CD4-positive, alpha-beta T cell treated with Interleukin-4 for 4 hours (primary cell): ENCODE measurements at regions not wholly inside any gene's neighbourhood (a gene's known extent, or its start where the extent isn't known, plus 50 kb on each side); places are given as distances from the start of the nearest gene placed in this dataset.

Experiments
- DNase-seq: peaks from one replicate; pipeline ENCODE4 v3.0.0-alpha.2; 2020

DNA sequence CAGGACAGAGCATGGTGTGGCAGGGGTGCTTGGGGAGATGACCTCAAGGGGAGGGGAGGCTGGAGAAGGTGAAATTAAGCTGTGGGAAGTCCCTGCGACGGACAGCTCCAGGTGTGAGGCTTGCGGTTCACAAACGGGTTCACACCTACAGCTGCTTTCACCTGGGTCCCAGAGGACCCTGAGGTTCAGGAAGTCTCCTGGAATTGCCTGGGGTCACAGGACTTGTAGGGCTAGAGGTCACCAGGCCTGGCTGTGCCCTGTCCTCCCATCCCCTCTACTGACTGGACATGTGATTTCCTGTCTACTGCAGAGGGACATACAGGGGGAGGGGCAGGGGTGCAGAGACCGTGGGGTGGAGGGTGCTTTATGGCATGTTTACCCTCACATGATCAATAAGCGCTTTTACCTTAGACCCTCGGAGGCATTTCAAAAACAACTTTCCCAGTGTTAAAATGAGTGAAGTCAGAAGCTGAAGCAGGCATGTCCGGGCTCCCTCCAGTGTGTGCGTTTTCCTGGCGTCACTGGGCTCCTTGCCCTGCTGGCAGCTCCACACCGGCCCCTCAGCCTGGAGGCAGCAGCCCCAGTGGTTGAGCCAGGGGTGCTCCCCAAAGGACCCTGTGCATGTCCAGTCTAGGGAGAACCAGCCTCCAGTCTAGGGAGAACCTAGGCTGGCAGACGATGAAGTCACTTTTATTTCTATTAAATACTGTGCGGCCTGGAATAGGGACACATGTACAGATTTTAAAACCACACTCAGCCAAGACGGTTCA is 66.6 kb upstream of the IGFBP3 start:
- DNase-seq = no peak

DNA sequence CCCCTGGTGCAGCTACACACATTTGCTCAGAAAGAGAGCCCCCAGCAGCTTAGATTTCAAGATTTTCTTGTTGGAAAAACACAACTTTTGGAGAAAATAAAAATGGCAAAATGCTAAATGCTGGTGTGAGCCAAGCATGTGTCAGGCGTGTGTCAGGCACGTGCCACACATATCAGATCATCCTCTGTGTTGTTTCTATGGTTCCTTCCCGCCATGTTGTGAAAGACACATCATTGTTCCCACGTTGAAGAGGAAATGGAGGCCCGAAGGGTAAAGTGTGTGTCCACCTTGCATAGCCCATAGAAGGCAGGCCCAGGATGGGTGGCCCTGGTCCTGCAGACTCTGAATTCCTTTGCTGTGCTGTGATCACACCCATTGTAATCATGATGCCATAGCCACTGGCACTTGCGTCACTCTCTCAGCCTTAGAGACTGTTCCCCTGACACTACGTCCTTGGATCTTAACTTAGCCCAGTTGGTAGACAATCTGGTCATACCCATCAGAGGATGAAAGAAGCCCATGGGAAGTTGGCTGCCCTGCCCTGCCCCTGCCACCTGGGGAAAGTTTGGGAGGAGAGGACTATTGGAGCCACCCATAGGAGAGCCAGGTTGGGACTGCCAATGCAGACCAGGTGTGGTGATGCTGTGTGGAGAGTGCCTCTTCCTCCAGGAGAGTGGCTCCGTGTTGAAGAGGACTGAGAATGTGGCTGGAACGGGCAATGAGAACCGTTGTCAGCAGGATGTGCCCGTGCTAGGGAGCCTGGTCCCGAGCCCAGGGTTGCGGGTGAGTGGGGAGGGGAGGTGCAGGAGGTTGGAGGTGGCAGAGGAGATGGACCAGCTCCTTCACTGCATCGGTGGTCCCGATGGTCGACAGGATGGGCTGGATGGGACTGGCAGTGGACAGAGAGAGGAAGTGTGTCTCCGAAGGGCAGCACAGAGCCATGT is 65.6 kb upstream of the IGFBP3 start:
- DNase-seq = no peak

DNA sequence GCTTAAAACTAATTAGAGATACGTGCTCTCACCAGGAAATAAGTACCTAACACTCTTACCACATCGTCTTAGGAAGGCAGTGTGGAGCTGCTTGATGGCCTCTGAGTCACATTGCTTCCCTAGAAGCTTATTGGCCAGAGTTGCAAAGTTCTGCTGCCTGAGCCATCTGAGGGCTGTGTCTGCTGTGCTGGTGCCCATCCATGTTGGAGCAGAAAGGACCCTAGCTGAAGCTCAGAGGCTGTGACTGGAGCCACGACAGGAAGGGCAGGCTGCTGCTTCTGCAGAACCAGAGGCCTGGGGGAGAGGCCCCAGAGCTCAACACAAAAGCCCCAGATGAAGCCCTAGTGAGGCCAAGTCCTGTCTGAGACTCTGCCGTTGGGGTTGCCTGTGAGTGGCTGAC is 64.8 kb upstream of the IGFBP3 start:
- DNase-seq = no peak

DNA sequence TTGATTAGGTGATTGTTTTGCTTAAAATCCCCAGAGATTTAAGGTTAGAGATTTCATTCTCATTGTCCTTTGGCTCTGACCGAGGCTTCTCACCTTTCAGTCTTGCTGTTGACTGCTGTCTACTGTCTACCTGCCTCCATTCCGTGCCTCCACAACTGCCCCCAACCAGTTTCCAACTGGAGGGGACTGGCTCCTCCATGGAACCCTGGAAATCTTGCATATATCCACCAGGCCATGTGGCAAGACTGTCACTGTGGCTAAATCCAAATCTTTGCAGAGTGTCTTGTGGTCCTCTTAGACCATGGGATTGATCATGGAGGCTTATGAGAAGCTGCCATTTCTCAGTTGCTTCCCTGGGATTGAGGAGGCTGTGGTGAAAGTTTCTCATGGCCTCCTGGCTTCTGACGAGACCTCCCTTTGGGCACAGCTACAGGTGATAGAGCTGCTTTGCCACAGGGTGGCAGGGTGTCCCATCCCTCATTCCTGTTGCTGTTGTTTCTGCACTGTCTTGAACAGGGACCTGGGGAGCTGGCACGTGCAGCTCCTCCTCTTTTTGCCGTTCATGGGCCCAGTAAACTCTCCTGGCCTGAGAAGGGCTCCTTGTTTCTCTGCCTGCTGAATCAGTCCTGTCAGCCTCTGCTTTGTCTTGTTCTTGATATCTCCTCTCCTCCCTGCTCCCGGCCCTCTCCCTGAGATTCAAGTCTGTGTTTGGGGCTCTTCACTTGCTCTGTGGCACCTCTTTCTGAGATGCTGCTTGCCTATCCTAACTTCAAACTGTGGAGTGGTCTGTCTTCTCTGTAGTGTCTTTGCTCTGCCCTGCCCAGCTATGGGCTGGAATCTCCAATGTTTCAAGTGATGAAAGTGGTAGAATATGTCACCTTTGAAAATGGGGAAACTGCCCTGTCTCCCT is 63.6 kb upstream of the IGFBP3 start:
- no peak for DNase-seq

DNA sequence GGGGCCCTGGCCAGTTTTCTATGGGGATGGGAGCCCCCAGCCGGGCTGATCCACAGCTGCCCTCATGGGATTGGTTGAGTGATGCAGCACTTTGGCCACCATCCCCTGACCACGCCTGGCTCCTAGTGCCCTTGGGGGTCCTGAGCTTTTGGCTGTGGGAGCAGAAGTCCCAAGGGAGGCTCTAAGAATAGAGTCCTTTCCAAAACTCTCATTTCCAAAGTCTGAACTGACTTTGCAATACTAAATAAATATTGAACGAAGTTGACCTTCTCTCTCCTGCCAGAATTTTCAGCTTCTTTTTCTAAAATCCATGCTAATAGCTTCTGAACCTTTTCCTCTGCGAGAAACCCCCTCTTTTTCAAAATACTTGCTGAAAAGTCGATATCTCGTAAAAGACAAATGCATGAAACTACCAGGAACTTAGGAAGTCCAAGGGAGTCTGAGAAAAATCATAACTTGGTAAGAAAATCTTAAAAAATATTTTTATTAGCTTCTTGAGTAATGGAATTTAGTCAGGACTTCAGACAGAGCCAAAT is 62.7 kb upstream of the IGFBP3 start:
- DNase-seq = no peak

DNA sequence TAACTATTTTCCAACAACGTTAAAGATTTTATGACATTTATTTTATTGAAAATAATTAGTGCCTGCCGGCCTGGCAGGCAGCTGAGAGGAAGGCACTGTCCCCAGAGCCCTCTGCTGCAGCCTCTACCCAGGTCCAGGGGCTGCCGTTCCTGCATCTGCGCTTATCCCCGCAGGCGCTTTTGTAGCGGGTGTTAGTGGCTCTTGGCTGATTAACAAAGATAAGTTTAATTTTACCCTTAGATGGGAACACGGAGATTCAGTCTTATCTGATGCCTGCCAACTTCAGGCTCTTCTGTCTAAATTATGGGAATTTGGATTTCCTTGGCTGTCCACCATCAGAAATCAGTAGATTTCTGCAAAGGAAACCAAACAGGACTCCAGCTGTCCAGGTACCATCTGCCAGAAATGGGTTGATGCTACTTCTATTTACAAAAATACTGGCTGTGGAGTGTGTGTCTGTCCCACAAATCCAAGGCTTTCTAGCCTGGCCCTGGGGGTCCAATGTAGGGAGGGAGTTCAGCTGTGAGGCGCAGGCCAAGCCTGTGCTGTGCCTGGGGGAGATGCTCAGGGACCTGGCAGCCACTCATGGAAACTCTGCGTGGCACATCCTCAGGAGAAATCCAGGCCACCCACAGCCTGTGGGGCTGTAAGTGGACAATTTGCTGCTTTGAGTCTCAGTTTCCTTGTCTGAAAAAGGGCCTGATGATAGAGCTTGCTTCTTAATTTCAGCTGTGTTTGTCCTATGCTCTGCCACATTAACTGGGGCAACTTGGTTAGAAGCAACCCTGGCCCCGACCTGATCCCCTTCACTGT is 62.0 kb upstream of the IGFBP3 start:
- DNase-seq = no peak

DNA sequence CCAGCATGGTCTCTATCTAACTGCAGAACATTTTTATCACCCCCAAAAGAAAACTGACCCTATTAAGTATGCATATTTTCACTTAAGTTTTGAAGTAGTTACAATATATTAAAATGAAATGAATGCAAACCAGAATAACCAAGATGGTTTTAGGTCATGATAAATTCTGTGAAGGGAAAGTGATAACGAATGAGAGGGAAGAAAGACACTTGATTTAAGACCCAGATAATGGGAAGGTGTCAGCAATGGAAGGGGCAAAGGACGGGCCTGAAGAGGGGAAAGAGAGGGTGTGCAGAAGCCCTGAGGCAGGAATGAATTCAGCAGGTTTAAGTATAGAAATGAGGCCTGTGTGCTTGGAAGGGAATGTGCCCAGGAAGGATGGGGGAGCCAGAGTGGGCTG is 61.1 kb upstream of the IGFBP3 start:
- DNase-seq = no peak

DNA sequence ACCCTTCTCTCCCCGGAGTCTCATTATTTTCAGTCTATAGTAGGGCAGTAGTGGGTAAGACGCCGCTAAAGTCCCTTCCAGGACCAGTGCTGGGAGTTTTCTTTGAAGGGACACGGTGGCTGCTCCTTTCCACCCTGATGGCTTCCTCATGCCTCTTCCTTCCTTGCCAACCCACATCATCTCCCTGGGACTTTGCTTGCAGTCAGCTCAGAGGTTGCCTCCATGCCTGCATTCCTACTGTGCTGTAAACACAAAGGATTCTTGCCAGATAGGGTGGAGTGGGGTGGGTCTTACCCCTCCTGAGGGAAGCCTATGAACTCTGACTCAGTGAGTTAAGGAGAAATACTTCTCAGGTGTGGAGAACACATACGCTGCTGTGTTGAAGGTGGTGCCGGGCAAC is 59.9 kb upstream of the IGFBP3 start:
- no peak for DNase-seq

DNA sequence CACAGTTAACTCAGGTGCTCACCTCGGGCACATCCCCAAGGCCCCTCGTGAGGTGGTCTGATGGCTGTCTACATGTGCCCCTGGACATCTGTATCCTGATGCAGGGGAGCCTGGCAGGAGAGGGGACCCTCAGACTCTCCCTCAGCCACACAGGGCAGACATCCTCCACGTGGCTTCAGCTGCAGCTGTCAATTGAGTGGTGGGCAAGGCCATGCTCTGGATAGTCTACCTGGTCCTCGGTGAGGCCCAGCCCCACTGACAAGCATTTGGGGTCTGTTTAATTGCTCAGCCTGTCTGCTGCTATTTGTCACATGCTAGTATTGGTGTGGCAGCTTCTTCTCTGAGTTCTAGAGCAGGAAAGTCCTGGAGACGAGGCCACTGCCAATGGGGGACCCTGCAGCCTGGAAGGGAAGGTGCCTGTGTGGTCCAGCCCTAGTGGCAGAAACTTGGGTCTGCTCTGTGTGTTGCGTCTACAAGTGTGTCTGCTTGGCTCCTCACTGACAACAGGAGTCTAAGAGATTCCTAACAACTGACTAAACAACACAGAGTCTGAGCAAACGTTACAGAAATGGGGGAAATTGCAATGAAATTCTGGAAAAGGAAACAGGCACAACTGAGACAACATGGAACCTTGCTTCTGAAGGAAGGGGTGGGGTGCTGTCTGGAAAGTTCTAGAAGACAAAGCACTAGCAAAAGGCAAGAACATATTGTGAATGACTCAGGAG is 59.3 kb upstream of the IGFBP3 start:
- no peak for DNase-seq

DNA sequence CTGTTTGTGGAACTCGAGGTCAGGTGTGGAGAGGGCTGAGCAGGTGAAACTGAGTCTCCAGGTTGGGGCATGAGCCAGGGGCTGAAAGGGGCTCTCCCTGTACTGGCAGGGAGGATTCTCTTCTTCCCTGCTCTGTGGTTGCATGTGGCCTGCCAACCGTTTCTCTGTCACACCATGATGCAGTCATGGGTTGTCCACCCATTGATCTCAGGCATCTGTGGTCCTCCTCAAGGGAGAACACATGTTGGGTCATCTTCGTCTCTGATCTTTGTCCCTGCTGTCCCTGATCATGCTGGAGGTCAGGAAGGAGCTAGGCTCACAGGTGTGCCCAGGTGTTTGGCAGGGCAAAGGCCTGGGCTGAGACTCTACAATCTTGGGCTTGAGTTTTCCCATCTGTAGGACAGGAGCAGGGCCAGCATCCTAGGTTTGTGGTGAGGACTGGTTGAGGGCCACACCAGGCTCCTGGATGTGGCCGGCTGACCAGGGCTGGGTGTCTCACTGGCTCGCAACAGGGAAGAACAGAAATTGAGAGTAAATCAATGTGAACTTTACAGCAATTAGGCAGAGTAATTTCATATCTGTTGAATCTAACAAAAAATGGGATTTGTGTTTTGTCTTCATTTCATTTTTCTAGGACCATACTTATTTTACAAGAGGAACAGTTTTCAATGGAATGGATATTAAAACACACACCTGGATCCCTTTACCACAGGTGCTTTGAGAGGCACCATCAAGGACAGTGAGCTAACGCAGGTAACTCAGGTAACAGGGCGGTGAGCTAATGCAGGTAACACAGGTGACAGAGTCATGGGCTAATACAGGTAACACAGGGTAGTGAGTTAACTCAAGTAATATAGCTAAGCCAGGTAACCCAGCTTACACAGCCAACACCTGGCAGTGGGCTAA is 58.5 kb upstream of the IGFBP3 start:
- no peak for DNase-seq

DNA sequence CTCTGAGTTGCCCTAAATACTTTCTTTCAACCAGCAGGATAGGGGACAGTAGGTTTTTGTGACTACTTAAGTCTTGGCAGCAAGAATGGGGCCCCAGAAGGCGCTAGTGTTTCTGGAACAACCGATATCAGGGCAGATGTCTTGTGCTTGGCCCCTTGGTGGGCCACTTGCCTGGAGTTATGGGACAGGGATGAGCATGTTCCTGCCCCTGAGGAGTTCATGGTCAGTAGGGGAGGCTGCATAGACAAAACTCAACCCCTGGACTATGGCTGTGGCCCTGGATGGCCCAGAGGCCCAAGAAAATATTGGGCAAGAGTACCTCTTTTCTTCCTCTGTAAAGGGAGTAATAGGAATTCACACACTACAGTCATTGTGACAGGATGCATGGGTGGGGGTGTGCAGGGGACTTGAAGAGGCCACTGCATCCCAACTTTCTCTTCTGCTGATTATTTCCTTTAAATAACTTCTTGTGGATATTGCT is 57.7 kb upstream of the IGFBP3 start:
- DNase-seq = no peak

DNA sequence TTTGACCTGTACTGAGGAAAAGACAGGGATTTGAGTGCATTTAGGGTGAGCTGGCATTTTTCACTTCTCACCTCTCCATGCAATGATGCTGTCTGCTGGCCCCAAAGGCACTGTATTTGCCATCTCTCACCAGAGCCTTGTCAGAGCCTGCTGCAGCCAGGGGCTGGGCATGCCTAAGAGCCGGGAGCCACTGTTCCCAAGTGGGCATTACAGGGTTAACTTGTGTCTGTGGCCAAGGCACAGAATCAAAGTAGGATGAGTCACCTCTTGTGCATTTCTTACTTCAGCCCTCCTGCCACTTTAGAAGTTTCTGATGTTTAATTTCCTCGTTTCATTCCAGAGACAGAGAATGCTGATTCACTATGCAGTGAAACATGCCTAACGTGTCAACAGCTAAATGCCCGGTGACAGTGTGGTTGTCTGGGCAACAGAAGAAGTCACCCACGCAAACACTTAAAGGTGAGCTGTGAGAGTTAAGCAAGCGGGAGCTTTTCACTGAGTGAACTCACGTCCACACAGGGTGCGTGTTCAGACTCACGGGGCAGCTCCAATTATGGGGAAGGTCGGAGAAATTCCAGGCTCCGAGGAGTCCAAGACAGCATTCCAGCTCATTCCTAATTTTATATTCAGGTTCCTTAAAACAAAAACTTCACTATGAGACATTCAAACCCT is 57.1 kb upstream of the IGFBP3 start:
- no peak for DNase-seq

DNA sequence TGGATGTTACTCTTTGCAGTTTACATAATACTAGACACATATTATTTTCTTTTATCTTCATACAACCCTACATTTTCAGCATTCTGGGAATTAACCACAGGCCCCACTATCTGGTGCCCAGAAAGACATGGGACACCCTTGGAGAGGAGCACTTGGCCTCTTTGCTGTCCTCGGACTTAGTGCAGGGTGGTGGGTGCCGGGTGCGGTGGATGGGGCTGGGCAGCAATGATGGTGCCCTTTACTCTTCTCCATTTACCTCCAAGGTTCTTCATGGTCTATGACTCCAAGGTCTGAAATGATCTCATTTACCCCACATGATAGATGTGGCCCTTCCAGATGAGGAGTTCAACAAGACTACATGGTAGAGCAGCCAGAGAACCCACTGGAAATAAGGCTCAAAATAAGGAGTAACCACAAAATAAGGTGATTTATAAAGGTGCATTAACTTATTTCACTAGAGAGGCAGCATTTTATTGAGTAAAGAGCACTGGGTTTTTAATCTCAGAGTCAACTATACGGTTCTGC is 56.2 kb upstream of the IGFBP3 start:
- no peak for DNase-seq

DNA sequence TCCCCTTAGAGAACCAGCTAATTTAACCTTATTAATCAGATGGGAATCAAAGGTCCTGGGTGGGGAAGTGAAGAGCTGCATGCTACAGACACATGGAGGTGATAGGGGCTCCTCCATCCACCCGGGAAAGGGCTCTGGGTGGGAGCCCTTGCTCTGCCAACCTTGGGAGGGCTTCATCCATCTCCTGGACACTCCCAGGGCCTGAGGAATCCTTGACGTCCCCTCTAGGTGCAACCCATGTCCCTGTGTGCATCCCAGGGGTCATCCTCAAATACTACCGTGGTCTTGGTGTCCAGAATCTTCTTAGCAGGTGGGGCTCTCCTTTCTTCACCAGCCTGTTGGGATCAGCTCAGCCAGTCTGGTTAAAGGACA is 55.4 kb upstream of the IGFBP3 start:
- no peak for DNase-seq

DNA sequence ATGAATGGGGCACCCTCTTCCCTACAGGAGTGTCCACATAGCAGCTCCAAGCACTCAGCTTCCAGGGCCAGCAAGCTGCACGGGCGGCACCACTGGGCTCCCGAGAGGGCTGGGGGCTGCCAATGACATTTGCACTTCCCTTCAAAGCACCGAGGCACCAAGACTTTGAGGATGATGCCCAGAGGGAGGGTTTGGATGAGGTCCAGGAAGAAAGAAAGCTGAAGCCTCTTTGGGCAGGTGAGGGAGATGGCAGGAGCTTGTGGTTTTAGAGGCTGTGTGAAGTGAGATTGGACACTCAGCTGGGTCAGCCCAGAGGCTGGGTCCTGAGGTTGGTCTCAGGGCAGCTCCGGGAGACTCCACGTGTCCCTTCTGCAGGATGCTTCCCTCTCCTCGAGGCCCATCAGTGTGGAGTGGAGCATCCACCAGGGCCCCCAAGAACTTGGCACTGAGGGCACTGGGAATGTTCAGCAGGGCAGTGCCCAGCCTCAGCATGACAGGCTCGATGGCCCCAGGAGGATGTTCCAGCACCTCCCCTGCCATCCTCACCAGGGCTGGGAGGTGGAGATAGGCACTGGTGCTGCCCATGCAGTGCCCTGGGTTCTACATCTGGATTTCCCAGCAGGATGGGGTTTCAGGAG is 54.9 kb upstream of the IGFBP3 start:
- DNase-seq = no peak

DNA sequence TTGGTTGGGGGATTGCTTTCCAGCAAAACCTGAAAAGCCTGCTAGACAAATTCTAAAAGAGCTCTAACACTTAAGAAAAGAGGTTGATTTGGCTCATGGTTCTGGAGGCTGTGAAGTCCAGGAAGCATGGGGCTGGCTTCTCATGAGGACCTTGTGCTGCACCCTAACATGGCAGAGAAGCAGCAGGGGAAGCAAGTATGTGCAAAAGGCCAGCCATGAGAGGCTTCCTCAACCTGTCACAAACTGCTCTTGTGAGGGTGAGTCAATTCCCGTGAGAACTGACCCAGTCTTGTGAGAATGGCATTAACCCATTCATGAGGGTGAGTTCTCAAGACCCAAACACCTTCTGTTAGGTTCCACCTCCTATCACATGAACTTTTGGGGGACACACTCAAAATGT is 54.3 kb upstream of the IGFBP3 start:
- DNase-seq = no peak

DNA sequence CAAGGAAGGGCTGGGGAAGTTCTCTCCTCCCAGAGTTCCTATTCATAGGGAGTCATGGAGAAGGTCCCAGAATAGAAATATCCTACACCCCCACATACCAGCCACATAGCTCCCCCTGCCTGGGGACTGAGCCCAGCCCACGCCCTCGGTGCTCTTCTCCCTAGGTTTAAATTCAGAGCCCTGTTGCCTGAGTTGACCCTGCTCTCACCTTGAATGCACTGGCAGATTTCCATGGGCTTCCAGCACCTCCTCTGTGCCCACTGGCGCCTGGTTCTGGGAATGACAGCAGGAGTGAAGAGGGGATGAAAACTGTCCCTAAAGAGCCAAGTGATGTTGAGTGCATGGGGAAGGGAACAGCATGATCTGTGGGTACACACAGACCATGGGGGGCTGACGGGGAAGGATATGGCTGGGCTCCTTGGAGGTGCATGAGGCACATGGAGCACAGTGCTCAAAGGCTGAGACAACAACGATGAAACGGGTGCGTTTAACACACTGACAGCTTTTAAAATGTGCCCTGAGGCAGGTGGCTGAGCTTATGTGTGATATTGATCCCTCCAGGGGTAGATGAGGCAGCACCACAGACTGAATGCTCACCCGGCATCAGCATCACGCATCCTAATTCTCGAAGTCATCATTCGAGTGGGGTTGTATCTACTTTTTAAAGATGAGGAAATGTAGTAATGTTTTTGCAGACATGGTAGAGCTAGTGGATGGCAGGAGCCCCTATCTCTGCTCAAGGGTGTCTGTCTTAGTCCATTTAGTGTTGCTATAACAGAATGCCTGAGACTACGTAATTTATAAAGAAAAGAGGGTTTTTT is 53.7 kb upstream of the IGFBP3 start:
- DNase-seq = no peak
